T-cell (primary cell): ENCODE measurements at regions not wholly inside any gene's neighbourhood (a gene's known extent, or its start where the extent isn't known, plus 50 kb on each side); places are given as distances from the start of the nearest gene placed in this dataset.

ENCODE experiments used
- ATAC-seq, 4 experiments: fragments of 200-7000 bp in 3 of 4; fragments of 150-1000 bp in 1 of 4; cut with Tn5 transposase; replicated peaks in 1 of 4; 1 replicate in 3 of 4; 2 replicates in 1 of 4; pipeline ENCODE4 v1.10.0; 2021; ENCODE audit warnings: moderate library complexity in 3 of 4, mild to moderate bottlenecking in 2 of 4, moderate number of reproducible peaks in 1 of 4
- CTCF ChIA-PET, 2 donors: fragments of 300-600 bp; sonication (Branson Sonifier 250); formaldehyde crosslinking; loops; one replicate each; lab custom pipeline; 2022; ENCODE audit warnings: antibody characterized with exemption in 2 of 2; lab: Charles Lee
- POLR2A ChIA-PET, 2 donors: fragments of 300-600 bp; sonication (Branson Sonifier 250); formaldehyde crosslinking; loops; one replicate each; lab custom pipeline; 2022; ENCODE audit warnings: antibody characterized with exemption in 2 of 2; lab: Charles Lee
- DNase-seq, 35 experiments: peaks; one replicate each; pipeline versions ENCODE4 v3.0.0 to v3.0.0-alpha.2; 2013 to 2023
- H3K27ac ChIP-seq: one replicate; pipeline ENCODE4 v1.5.1; 2013; ENCODE audit warnings: low read length
- H3K27me3 ChIP-seq, 2 experiments: replicated peaks in 1 of 2; 1 replicate in 1 of 2; 2 replicates in 1 of 2; pipeline versions ENCODE4 v1.6.1 to v1.7.0; 2013; ENCODE audit warnings: low read length in 1 of 2, mixed read lengths in 1 of 2; ENCODE audit not compliant: control insufficient read depth in 2 of 2, insufficient read depth in 2 of 2; ENCODE audit errors: extremely low read depth in 1 of 2
- H3K36me3 ChIP-seq, 2 donors: 1 replicate in 1 of 2; 2 replicates in 1 of 2; pipeline versions ENCODE4 v1.6.1 to v1.7.0; 2013; ENCODE audit warnings: low read length in 1 of 2; ENCODE audit not compliant: control insufficient read depth in 2 of 2, insufficient read depth in 1 of 2; ENCODE audit errors: extremely low read depth in 1 of 2
- H3K4me1 ChIP-seq, 2 experiments: 1 replicate in 1 of 2; 2 replicates in 1 of 2; pipeline versions ENCODE4 v1.6.1 to v1.7.0; 2013; ENCODE audit warnings: low read length in 2 of 2, mixed read lengths in 1 of 2; ENCODE audit not compliant: insufficient read depth in 2 of 2, control insufficient read depth in 1 of 2; ENCODE audit errors: extremely low read depth in 1 of 2
- H3K4me3 ChIP-seq, 2 donors: 1 replicate in 1 of 2; 2 replicates in 1 of 2; pipeline versions ENCODE4 v1.5.1 to v1.7.0; 2013; ENCODE audit warnings: mild to moderate bottlenecking in 2 of 2, low read length in 1 of 2, moderate library complexity in 1 of 2; ENCODE audit not compliant: control insufficient read depth in 1 of 2; ENCODE audit errors: extremely low read depth in 1 of 2
- H3K9me3 ChIP-seq: 2 replicates; pipeline ENCODE4 v1.7.0; 2013
- H3K27ac Mint-ChIP-seq, 2 donors: one replicate each; pipeline ENCODE4 v1.8.0; 2020 to 2021; ENCODE audit warnings: mild to moderate bottlenecking in 2 of 2, mixed read lengths in 2 of 2
- H3K27me3 Mint-ChIP-seq, 2 donors: one replicate each; pipeline ENCODE4 v1.8.0; 2021 to 2022; ENCODE audit warnings: mixed read lengths in 2 of 2
- H3K36me3 Mint-ChIP-seq: one replicate; pipeline ENCODE4 v1.8.0; 2021; ENCODE audit warnings: mixed read lengths
- H3K4me1 Mint-ChIP-seq, 3 donors: one replicate each; pipeline ENCODE4 v1.8.0; 2020 to 2022; ENCODE audit warnings: mixed read lengths in 3 of 3, mild to moderate bottlenecking in 1 of 3
- H3K4me3 Mint-ChIP-seq, 3 donors: one replicate each; pipeline ENCODE4 v1.8.0; 2020 to 2022; ENCODE audit warnings: mild to moderate bottlenecking in 3 of 3, mixed read lengths in 3 of 3, moderate library complexity in 3 of 3
- H3K9me3 Mint-ChIP-seq, 3 donors: one replicate each; pipeline ENCODE4 v1.8.0; 2020 to 2022; ENCODE audit warnings: mixed read lengths in 3 of 3
- WGBS: methylation state at CpG from one replicate; pipeline ENCODE4 v1.1.5; 2013; ENCODE audit warnings: missing lambda C conversion rate; ENCODE audit not compliant: insufficient coverage; 5-methylcytosine and 5-hydroxymethylcytosine counted together

DNA sequence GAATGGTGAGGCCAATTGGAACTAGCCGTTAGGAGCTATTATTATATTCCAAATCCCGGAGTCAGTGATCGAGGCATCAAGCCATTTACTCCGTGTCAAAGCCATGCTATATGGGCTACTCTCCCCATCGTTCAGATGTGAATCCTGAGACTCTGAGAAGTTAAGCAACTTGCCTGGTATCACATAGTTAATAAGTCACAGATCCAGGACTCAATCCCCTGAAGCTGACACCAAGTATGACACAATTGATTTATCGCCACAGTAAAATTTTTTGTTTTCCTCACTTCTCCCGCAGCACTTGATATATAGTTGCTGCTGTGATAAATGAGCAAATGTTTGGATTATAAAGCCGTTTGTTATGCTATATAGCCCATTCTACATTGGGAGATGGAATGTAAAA, 50.8 kb upstream of the TSHZ2 start:
- peaks cover 5 to 13% of the 10 kb centered on the region in 2 donors for H3K27me3 Mint-ChIP-seq
- POLR2A ChIA-PET: no interaction called here
- Histone ChIP-seq H3K36me3 (no peaks in the 10 kb centered on the region), H3K27ac (no peak overlapping the region), H3K9me3 (no peaks in the 10 kb centered on the region), H3K27me3 (no peaks in the 10 kb centered on the region), H3K4me1 (no peaks in the 10 kb centered on the region), H3K4me3 (no peak overlapping the region)
- DNase-seq: no peak
- CTCF ChIA-PET: interaction anchor here in 1 of 2 donors (0.5 kb wide), 1 partner anchor 10 kb away, joined by 8 read pairs; no protein-coding TSS in a partner anchor
- WGBS: 91% methylated on average over 5 of the region's 8 CpGs
- H3K27ac Mint-ChIP-seq: no peak overlapping the region
- H3K4me1 Mint-ChIP-seq: peaks cover 0 to 7% (median 0%) of the 10 kb centered on the region in 3 donors
- no peak overlapping the region for H3K4me3 Mint-ChIP-seq
- no peak for ATAC-seq
- H3K9me3 Mint-ChIP-seq: peaks cover 0 to 4% (median 0%) of the 10 kb centered on the region in 3 donors
- no peaks in the 10 kb centered on the region for H3K36me3 Mint-ChIP-seq

DNA sequence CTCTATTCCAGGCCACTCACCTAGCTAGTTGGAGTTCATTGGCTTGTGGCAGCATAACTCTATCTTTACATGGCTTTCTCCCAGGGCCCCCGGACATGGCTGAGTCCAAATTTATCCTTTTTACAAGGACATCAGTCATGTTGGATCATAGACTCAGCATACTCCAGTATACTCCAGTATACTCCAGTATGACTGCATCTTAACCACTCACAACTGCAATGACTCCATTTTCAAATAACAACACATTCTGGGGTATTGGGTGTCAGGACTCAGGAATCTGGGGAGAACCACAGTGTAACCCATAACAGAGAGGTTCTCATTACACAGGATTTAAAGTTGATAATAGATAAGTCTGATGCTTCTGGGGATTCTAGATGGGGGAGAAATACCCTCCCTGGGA, 53.8 kb upstream of the TSHZ2 start:
- Histone ChIP-seq H3K36me3 (no peaks in the 10 kb centered on the region), H3K27ac (no peak overlapping the region), H3K27me3 (no peaks in the 10 kb centered on the region), H3K9me3 (no peaks in the 10 kb centered on the region), H3K4me1 (no peaks in the 10 kb centered on the region), H3K4me3 (no peak overlapping the region)
- POLR2A ChIA-PET: no interaction called here
- H3K36me3 Mint-ChIP-seq: no peaks in the 10 kb centered on the region
- peaks cover 8 to 12% (median 8%) of the 10 kb centered on the region in 3 donors for H3K9me3 Mint-ChIP-seq
- peaks cover 0 to 4% (median 0%) of the 10 kb centered on the region in 3 donors for H3K4me1 Mint-ChIP-seq
- WGBS: no CpG with 5 or more reads among the region's 1 CpG
- H3K27me3 Mint-ChIP-seq: peaks cover 5 to 7% of the 10 kb centered on the region in 2 donors
- CTCF ChIA-PET: no interaction called here
- H3K27ac Mint-ChIP-seq: no peak overlapping the region
- no peak overlapping the region for H3K4me3 Mint-ChIP-seq
- DNase-seq (no peak), ATAC-seq (no peak)

DNA sequence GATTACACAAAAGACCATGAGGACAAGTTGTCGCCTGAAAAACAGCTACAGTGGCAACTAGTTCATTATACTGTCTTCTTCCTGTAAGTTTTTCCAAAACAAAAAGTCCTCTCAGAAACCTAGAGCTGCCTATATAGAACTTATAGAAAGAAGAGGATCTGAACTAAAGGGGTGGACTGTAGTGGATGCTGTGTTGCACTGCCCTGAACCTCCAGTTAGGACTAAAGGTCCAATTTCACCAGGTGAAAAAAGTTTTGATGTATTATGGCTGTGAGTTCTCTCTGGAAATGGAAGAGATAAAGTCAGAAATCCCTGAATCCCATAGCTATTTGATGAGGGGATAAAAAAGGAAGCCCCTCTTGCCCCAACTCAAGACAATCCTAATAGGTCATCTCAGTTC, 56.6 kb upstream of the TSHZ2 start:
- DNase-seq (no peak), ATAC-seq (no peak)
- no peak overlapping the region for H3K27ac Mint-ChIP-seq
- no CpG with 5 or more reads among the region's 1 CpG for WGBS
- H3K4me1 Mint-ChIP-seq: no peaks in the 10 kb centered on the region
- POLR2A ChIA-PET: no interaction called here
- H3K9me3 Mint-ChIP-seq: peaks cover 4 to 12% (median 8%) of the 10 kb centered on the region in 3 donors
- H3K36me3 Mint-ChIP-seq: no peaks in the 10 kb centered on the region
- H3K36me3 ChIP-seq: no peaks in the 10 kb centered on the region
- no peak overlapping the region for H3K27ac ChIP-seq
- no peak overlapping the region for H3K4me3 Mint-ChIP-seq
- H3K27me3 Mint-ChIP-seq: no peaks in the 10 kb centered on the region
- no peaks in the 10 kb centered on the region for H3K4me1 ChIP-seq
- H3K4me3 ChIP-seq: no peak overlapping the region
- H3K9me3 ChIP-seq: no peaks in the 10 kb centered on the region
- no peaks in the 10 kb centered on the region for H3K27me3 ChIP-seq
- CTCF ChIA-PET: no interaction called here

DNA sequence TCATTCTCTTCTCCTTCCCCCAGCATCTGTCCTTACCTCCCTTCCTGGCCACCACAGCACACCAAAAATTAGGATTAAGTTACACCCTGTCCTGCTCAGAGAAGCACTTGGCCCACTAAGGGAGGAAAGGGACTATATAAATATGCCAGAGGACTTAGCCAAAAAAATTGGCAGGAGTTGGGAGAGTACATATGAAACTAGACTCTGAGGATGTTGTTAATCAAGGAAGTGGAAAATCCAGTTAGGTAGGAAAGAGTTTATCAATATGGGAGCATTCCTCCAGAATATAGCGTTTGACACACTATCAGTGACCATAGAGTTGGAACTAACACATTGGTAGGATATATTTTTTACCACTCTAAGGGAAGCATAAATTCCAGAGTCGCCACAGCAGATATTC, 57.3 kb upstream of the TSHZ2 start:
- no peak overlapping the region for H3K4me3 ChIP-seq
- H3K27me3 ChIP-seq: no peaks in the 10 kb centered on the region
- H3K9me3 ChIP-seq: no peaks in the 10 kb centered on the region
- no peak overlapping the region for H3K27ac ChIP-seq
- CTCF ChIA-PET: no interaction called here
- ATAC-seq (no peak), DNase-seq (no peak)
- no peaks in the 10 kb centered on the region for H3K27me3 Mint-ChIP-seq
- H3K4me3 Mint-ChIP-seq: no peak overlapping the region
- H3K36me3 ChIP-seq: no peaks in the 10 kb centered on the region
- H3K27ac Mint-ChIP-seq: no peak overlapping the region
- H3K4me1 Mint-ChIP-seq: no peaks in the 10 kb centered on the region
- H3K9me3 Mint-ChIP-seq: peaks cover 4 to 12% (median 8%) of the 10 kb centered on the region in 3 donors
- WGBS: no CpG with 5 or more reads among the region's 2 CpGs
- no peaks in the 10 kb centered on the region for H3K36me3 Mint-ChIP-seq
- no peaks in the 10 kb centered on the region for H3K4me1 ChIP-seq
- POLR2A ChIA-PET: no interaction called here

DNA sequence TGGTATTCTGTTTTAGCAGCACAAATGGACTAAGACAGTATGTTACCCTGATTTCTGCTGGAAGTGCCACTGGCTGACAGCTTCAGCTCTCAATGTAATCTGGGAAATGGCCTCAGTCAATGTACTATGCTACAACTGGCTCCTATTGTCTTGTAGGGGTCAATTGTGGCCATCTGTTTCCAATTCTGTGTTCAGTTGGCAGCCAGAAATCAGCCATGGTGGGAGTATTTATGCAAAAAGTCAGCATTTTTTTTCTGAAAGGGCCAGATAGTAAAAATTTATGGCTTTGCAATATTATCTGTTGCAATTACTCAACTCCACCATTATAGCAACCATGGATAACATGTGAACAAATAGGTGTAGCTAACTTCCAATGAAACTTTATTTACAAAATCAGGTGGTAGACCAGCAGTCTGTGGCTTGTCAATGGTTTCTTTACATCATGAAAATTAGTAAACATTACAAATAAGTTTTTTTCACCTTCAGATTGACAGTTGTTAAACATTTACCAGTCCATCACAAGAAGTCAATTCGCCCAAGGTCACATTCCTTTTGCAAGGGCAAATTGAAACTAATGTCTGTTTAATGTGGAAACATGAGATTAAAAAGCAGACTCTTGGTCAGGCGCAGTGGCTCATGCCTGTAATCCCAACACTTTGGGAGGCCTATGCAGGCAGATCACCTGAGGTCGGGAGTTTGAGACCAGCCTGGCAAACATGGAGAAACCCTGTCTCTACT, 58.3 kb upstream of the TSHZ2 start:
- H3K36me3 Mint-ChIP-seq: no peaks in the 10 kb centered on the region
- POLR2A ChIA-PET: interaction anchor here in 1 of 2 donors (0.6 kb wide), 2 partner anchors 80 to 530 kb away, joined by 3 to 4 read pairs; no protein-coding TSS in a partner anchor
- no peak overlapping the region for H3K4me3 Mint-ChIP-seq
- H3K4me1 Mint-ChIP-seq: no peaks in the 10 kb centered on the region
- Histone ChIP-seq H3K4me3 (no peak overlapping the region), H3K4me1 (no peaks in the 10 kb centered on the region), H3K36me3 (no peaks in the 10 kb centered on the region), H3K27ac (no peak overlapping the region), H3K27me3 (no peaks in the 10 kb centered on the region), H3K9me3 (no peaks in the 10 kb centered on the region)
- 100% methylated on average over 1 of the region's 3 CpGs for whole genome bisulfite sequencing
- ATAC-seq (no peak), DNase-seq (no peak)
- peaks cover 4 to 12% (median 8%) of the 10 kb centered on the region in 3 donors for H3K9me3 Mint-ChIP-seq
- H3K27ac Mint-ChIP-seq: no peak overlapping the region
- peaks cover 0 to 4% of the 10 kb centered on the region in 2 donors for H3K27me3 Mint-ChIP-seq
- CTCF ChIA-PET: no interaction called here

DNA sequence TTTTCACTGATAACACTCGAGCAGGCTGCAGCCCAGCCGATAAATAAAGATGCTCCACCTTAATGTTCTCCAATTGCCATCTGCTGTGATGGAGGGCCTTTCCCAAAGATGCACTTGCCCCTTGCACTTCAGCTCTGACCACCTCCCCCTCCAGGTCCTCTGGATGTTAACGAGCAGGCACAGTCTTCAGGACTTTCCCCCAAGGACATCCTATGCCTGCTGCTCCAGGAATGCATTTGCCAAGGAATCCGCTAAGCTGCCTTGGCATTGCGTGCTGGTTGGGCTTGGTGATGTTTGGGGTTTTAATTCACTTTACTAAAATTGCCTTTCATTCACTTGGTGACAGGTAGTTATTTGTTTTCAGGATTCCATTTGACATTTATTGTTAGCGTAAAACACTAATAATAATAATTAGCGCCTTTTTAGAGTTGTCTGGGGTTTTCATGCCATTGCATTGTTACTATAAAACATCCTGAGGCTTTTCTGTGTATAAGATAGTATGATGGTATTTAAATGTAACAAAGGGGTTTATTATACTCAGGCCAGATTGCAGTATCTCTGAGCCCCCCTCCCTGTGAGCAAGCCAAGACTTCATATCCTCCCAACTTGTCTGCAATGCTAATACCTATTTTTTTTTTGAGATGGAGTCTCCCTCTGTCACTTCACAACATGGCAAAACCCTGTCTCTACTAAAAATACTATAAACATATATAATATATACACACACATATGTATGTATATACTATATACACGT, 66.7 kb upstream of the TSHZ2 start:
- H3K27me3 Mint-ChIP-seq: peaks cover 9 to 32% of the 10 kb centered on the region in 2 donors
- H3K27ac Mint-ChIP-seq: no peak overlapping the region
- H3K9me3 Mint-ChIP-seq: no peaks in the 10 kb centered on the region
- ATAC-seq (no peak), DNase-seq (no peak)
- H3K4me3 ChIP-seq: no peak overlapping the region
- ChIA-PET CTCF (interaction anchor here in 1 of 2 donors (1.0 kb wide), 1 partner anchor 28 kb away, joined by 3 read pairs; no protein-coding TSS in a partner anchor), POLR2A (no interaction called here)
- H3K27ac ChIP-seq: no peak overlapping the region
- H3K36me3 ChIP-seq: no peaks in the 10 kb centered on the region
- no peaks in the 10 kb centered on the region for H3K9me3 ChIP-seq
- H3K36me3 Mint-ChIP-seq: no peaks in the 10 kb centered on the region
- no CpG with 5 or more reads among the region's 8 CpGs for WGBS
- peaks cover 0 to 6% of the 10 kb centered on the region in 2 experiments for H3K27me3 ChIP-seq
- no peaks in the 10 kb centered on the region for H3K4me1 ChIP-seq
- H3K4me1 Mint-ChIP-seq: no peaks in the 10 kb centered on the region
- no peak overlapping the region for H3K4me3 Mint-ChIP-seq
